Panc1 (cell line): ENCODE measurements at regions not wholly inside any gene's neighbourhood (a gene's known extent, or its start where the extent isn't known, plus 50 kb on each side); places are given as distances from the start of the nearest gene placed in this dataset.

Experiments
- ATAC-seq: fragments of 200-7000 bp; cut with Tn5 transposase; 2 replicates; pipeline ENCODE4 v1.9.1; 2020; ENCODE audit warnings: mild to moderate bottlenecking, moderate library complexity
- BruUV-seq: library from RNA; stranded (reverse); fragments of 400-500 nt; replicated peaks from 2 replicates; lab custom pipeline; 2021; lab: Mats Ljungman, UMichigan
- CTCF ChIA-PET: fragments of 300-600 bp; sonication (Branson Sonifier 250); formaldehyde crosslinking; loops from one replicate; lab custom pipeline; 2022; ENCODE audit warnings: antibody characterized with exemption; lab: Charles Lee
- POLR2A ChIA-PET: fragments of 300-600 bp; sonication (Branson Sonifier 250); formaldehyde crosslinking; loops from one replicate; lab custom pipeline; 2022; ENCODE audit warnings: antibody characterized with exemption; lab: Charles Lee
- DNase-seq: peaks from one replicate; pipeline ENCODE4 v3.0.0-alpha.2; 2010; ENCODE audit warnings: low read depth, low spot score
- H3K27ac ChIP-seq: 2 replicates; pipeline ENCODE4 v1.5.1; 2011; ENCODE audit warnings: mild to moderate bottlenecking, low read length, inconsistent platforms
- H3K27me3 ChIP-seq: fragments of 200-500 bp; sonication (Bioruptor generic); 2 replicates; pipeline ENCODE4 v1.6.0; 2014; ENCODE audit warnings: low read length, inconsistent platforms; ENCODE audit not compliant: control insufficient read depth, insufficient read depth
- H3K36me3 ChIP-seq: fragments of 200-500 bp; sonication (Bioruptor generic); 2 replicates; pipeline ENCODE4 v1.5.1; 2014; ENCODE audit warnings: inconsistent platforms, mild to moderate bottlenecking, low read length, moderate library complexity; ENCODE audit not compliant: control insufficient read depth, insufficient read depth
- H3K4me1 ChIP-seq: 2 replicates; pipeline ENCODE4 v1.5.1; 2011; ENCODE audit warnings: inconsistent platforms, mild to moderate bottlenecking, low read length, moderate library complexity; ENCODE audit not compliant: control insufficient read depth, insufficient read depth
- H3K4me3 ChIP-seq, 2 experiments: 2 replicates each; pipeline ENCODE4 v1.5.1; 2011 to 2012; ENCODE audit warnings: low read depth in 2 of 2, low read length in 2 of 2, mild to moderate bottlenecking in 2 of 2, inconsistent platforms in 1 of 2, moderate library complexity in 1 of 2
- H3K9me3 ChIP-seq: fragments of 200-500 bp; sonication (Bioruptor generic); 2 replicates; pipeline ENCODE4 v1.5.1; 2014; ENCODE audit warnings: low read depth, mild to moderate bottlenecking, inconsistent platforms, low read length, moderate library complexity; ENCODE audit not compliant: control insufficient read depth, insufficient read depth
- POLR2AphosphoS5 ChIP-seq: IDR thresholded peaks from 2 replicates; pipeline ENCODE4 v1.6.1; 2012; ENCODE audit warnings: mild to moderate bottlenecking, low read depth, low read length, moderate library complexity
- SIN3A ChIP-seq: IDR thresholded peaks from 2 replicates; pipeline ENCODE4 v1.6.1; 2012; ENCODE audit warnings: low read depth, mild to moderate bottlenecking, low read length, moderate library complexity, borderline replicate concordance; ENCODE audit not compliant: insufficient read depth
- TCF7L2 ChIP-seq: IDR thresholded peaks from 2 replicates; pipeline ENCODE4 v1.6.1; 2011; ENCODE audit warnings: mild to moderate bottlenecking, low read depth, low read length, inconsistent platforms
- in situ Hi-C: cut with HindIII; loops from 2 replicates; pipeline ENCODE4 v1.10.0; 2016; ENCODE audit warnings: low sequenced_read_pairs, low pct_unique_long_range_greater_than_20kb
- intact Hi-C: fragments of 100-400 bp; cut with micrococcal nuclease; formaldehyde crosslinking; loops from one replicate; pipeline ENCODE4 v1.10.0; 2022; ENCODE audit not compliant: unreplicated experiment
- TF ChIP-seq, protein P1 (sequence below): fragments of 450-650 bp; IDR thresholded peaks from 2 replicates; pipeline ENCODE4 v1.5.1; 2017; ENCODE audit warnings: mild to moderate bottlenecking
- TF ChIP-seq, protein P2 (sequence below), 2 experiments: IDR thresholded peaks; 2 replicates each; pipeline ENCODE4 v1.6.1; 2011 to 2012; ENCODE audit warnings: low read depth in 2 of 2, control low read depth in 1 of 2, low read length in 1 of 2, mild to moderate bottlenecking in 1 of 2, moderate library complexity in 1 of 2; ENCODE audit not compliant: insufficient read depth in 1 of 2

DNA sequence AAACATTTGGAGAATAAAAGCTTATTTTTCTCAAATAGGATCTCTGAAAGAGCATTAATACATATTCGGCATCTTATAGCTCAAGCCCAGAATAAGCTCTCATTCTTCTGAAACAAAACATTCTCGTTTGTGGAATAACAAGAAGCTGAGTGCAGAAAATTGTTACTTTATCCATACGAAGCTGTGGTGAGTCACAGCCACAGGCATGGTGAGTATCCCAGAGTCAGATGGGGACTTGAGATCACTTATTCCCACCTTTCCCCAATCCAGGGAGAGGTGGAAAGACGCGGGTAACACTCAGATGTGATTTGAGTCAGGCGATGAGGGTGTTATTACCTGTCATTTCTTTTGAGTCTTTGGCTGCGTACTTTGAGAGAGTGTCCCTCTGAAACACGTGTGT lies 214.6 kb upstream of the TMEM132C start:
- CTCF ChIA-PET = no interaction called here
- BruUV-seq = no TSS peak

DNA sequence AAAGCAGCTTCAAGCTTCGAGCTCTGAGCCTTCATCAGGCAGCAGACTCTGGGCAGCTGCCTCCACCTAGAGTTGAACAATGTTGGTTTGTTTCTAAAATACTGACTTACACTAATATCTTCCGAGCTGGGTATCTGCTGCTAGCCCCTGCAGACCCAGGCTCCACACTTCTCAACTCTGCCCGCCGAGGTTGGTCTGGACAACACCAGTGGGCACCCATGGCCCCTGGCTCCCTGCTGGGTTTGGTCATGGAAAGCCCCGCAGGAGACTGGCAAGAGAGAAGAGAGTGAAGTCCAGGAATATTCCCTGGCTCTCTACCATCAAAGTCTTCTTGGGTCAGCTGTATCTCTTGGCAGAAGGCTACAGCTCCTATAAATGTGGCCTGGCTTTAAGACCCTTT lies 214.2 kb upstream of the TMEM132C start:
- CTCF ChIA-PET = no interaction called here
- Histone ChIP-seq H3K27me3 (no peaks in the 10 kb centered on the region), H3K4me3 (no peak overlapping the region), H3K36me3 (no peaks in the 10 kb centered on the region), H3K27ac (no peak overlapping the region), H3K4me1 (no peaks in the 10 kb centered on the region), H3K9me3 (no peaks in the 10 kb centered on the region)
- DNase-seq (no peak), ATAC-seq (no peak)
- POLR2A ChIA-PET = no interaction called here
- intact Hi-C loops = no loop called here
- BruUV-seq = no TSS peak
- TF ChIP-seq, protein P1, sequence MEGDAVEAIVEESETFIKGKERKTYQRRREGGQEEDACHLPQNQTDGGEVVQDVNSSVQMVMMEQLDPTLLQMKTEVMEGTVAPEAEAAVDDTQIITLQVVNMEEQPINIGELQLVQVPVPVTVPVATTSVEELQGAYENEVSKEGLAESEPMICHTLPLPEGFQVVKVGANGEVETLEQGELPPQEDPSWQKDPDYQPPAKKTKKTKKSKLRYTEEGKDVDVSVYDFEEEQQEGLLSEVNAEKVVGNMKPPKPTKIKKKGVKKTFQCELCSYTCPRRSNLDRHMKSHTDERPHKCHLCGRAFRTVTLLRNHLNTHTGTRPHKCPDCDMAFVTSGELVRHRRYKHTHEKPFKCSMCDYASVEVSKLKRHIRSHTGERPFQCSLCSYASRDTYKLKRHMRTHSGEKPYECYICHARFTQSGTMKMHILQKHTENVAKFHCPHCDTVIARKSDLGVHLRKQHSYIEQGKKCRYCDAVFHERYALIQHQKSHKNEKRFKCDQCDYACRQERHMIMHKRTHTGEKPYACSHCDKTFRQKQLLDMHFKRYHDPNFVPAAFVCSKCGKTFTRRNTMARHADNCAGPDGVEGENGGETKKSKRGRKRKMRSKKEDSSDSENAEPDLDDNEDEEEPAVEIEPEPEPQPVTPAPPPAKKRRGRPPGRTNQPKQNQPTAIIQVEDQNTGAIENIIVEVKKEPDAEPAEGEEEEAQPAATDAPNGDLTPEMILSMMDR = no peak
- TF ChIP-seq TCF7L2 = no peak
- TF ChIP-seq SIN3A = no peak
- TF ChIP-seq, protein P2, sequence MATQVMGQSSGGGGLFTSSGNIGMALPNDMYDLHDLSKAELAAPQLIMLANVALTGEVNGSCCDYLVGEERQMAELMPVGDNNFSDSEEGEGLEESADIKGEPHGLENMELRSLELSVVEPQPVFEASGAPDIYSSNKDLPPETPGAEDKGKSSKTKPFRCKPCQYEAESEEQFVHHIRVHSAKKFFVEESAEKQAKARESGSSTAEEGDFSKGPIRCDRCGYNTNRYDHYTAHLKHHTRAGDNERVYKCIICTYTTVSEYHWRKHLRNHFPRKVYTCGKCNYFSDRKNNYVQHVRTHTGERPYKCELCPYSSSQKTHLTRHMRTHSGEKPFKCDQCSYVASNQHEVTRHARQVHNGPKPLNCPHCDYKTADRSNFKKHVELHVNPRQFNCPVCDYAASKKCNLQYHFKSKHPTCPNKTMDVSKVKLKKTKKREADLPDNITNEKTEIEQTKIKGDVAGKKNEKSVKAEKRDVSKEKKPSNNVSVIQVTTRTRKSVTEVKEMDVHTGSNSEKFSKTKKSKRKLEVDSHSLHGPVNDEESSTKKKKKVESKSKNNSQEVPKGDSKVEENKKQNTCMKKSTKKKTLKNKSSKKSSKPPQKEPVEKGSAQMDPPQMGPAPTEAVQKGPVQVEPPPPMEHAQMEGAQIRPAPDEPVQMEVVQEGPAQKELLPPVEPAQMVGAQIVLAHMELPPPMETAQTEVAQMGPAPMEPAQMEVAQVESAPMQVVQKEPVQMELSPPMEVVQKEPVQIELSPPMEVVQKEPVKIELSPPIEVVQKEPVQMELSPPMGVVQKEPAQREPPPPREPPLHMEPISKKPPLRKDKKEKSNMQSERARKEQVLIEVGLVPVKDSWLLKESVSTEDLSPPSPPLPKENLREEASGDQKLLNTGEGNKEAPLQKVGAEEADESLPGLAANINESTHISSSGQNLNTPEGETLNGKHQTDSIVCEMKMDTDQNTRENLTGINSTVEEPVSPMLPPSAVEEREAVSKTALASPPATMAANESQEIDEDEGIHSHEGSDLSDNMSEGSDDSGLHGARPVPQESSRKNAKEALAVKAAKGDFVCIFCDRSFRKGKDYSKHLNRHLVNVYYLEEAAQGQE (IDR thresholded peaks at IDR 0.05; ENCODE audit: insufficient read depth in 1 of 2, low read depth in 2 of 2, low read length in 1 of 2) = no peak
- TF ChIP-seq POLR2AphosphoS5 = no peak
- in situ Hi-C loops = no loop called here

More for the DNA sequence above, 214.6 kb upstream of the TMEM132C start:
- Histone ChIP-seq H3K9me3 (no peaks in the 10 kb centered on the region), H3K27ac (no peak overlapping the region), H3K4me3 (no peak overlapping the region), H3K27me3 (no peaks in the 10 kb centered on the region), H3K4me1 (no peaks in the 10 kb centered on the region), H3K36me3 (no peaks in the 10 kb centered on the region)
- intact Hi-C loops (no loop called here), in situ Hi-C loops (no loop called here)
- ATAC-seq (no peak), DNase-seq (no peak)
- TF ChIP-seq POLR2AphosphoS5 = no peak
- TF ChIP-seq, protein P1 = no peak
- no peak for TF ChIP-seq SIN3A
- TF ChIP-seq TCF7L2 = no peak
- TF ChIP-seq, protein P2 (IDR thresholded peaks at IDR 0.05; ENCODE audit: insufficient read depth in 1 of 2, low read depth in 2 of 2, low read length in 1 of 2) = no peak
- POLR2A ChIA-PET = no interaction called here
